ENCODE measurements at regions not wholly inside any gene's neighbourhood (a gene's known extent, or its start where the extent isn't known, plus 50 kb on each side); places are given as distances from the start of the nearest gene placed in this dataset.
"Not testable (repeated sequence)": the region's sequence is repeated elsewhere in the genome, so short reads cannot be mapped to it uniquely, and the experiment has no call there.

- H3K4me3 Mint-ChIP-seq; H3K36me3 Mint-ChIP-seq (ENCODE audit: insufficient read depth); DNase-seq (ENCODE audit: low spot score in 2 of 2); H3K9me3 Mint-ChIP-seq; H3K27me3 Mint-ChIP-seq; H3K4me1 Mint-ChIP-seq; H3K27ac Mint-ChIP-seq (ENCODE audit: low read depth); ATAC-seq (replicated peaks; ENCODE audit: extremely low read depth, poor library complexity, severe bottlenecking): not testable (repeated sequence)
Measured at GRCh38 chr9:40097992-40098391, 742.5 kb downstream of the SPATA31A1 start.

GRCh38 chr9:40106003-40106782 lies 750.7 kb downstream of the SPATA31A1 start:
- peak overlapping the region; percentile 87 for H3K4me3 Mint-ChIP-seq
- H3K27me3 Mint-ChIP-seq; DNase-seq (ENCODE audit: low spot score in 2 of 2); H3K9me3 Mint-ChIP-seq; H3K36me3 Mint-ChIP-seq (ENCODE audit: insufficient read depth); H3K4me1 Mint-ChIP-seq: not testable (repeated sequence)
- peak overlapping the region; percentile 93 for H3K27ac Mint-ChIP-seq (ENCODE audit: low read depth)
- peak; percentile 68 for ATAC-seq (replicated peaks; ENCODE audit: extremely low read depth, poor library complexity, severe bottlenecking)

GRCh38 chr9:40106783-40107248 lies 751.3 kb downstream of the SPATA31A1 start:
- not testable (repeated sequence) for H3K4me1 Mint-ChIP-seq; H3K27ac Mint-ChIP-seq (ENCODE audit: low read depth); ATAC-seq (replicated peaks; ENCODE audit: extremely low read depth, poor library complexity, severe bottlenecking); H3K36me3 Mint-ChIP-seq (ENCODE audit: insufficient read depth); H3K27me3 Mint-ChIP-seq; H3K9me3 Mint-ChIP-seq; DNase-seq (ENCODE audit: low spot score in 2 of 2)
- peak overlapping the region; percentile 44 for H3K4me3 Mint-ChIP-seq

- not testable (repeated sequence) for H3K27ac Mint-ChIP-seq (ENCODE audit: low read depth)
Measured at GRCh38 chr9:40107251-40107650, 751.8 kb downstream of the SPATA31A1 start.

GRCh38 chr9:40108465-40108864 lies 753.0 kb downstream of the SPATA31A1 start:
- peak; percentile 66 for ATAC-seq (replicated peaks; ENCODE audit: extremely low read depth, poor library complexity, severe bottlenecking)
- not testable (repeated sequence) for H3K4me1 Mint-ChIP-seq; H3K27me3 Mint-ChIP-seq; H3K36me3 Mint-ChIP-seq (ENCODE audit: insufficient read depth); H3K27ac Mint-ChIP-seq (ENCODE audit: low read depth); H3K4me3 Mint-ChIP-seq; H3K9me3 Mint-ChIP-seq; DNase-seq (ENCODE audit: low spot score in 2 of 2)

More at GRCh38 chr9:40107251-40107650, 751.8 kb downstream of the SPATA31A1 start:
- H3K36me3 Mint-ChIP-seq (ENCODE audit: insufficient read depth); H3K4me1 Mint-ChIP-seq; H3K27me3 Mint-ChIP-seq; H3K9me3 Mint-ChIP-seq; DNase-seq (ENCODE audit: low spot score in 2 of 2); ATAC-seq (replicated peaks; ENCODE audit: extremely low read depth, poor library complexity, severe bottlenecking): not testable (repeated sequence)
- peak overlapping the region; percentile 44 for H3K4me3 Mint-ChIP-seq

GRCh38 chr9:40110751-40111150 lies 755.3 kb downstream of the SPATA31A1 start:
- not testable (repeated sequence) for H3K4me1 Mint-ChIP-seq; H3K36me3 Mint-ChIP-seq (ENCODE audit: insufficient read depth); H3K27me3 Mint-ChIP-seq; H3K27ac Mint-ChIP-seq (ENCODE audit: low read depth); H3K4me3 Mint-ChIP-seq; ATAC-seq (replicated peaks; ENCODE audit: extremely low read depth, poor library complexity, severe bottlenecking); DNase-seq (ENCODE audit: low spot score in 2 of 2); H3K9me3 Mint-ChIP-seq

GRCh38 chr9:40111571-40111970 lies 756.1 kb downstream of the SPATA31A1 start:
- not testable (repeated sequence) for DNase-seq (ENCODE audit: low spot score in 2 of 2); ATAC-seq (replicated peaks; ENCODE audit: extremely low read depth, poor library complexity, severe bottlenecking); H3K4me1 Mint-ChIP-seq; H3K4me3 Mint-ChIP-seq; H3K27me3 Mint-ChIP-seq; H3K27ac Mint-ChIP-seq (ENCODE audit: low read depth); H3K36me3 Mint-ChIP-seq (ENCODE audit: insufficient read depth); H3K9me3 Mint-ChIP-seq

- not testable (repeated sequence) for H3K4me3 Mint-ChIP-seq; DNase-seq (ENCODE audit: low spot score in 2 of 2); H3K9me3 Mint-ChIP-seq; H3K36me3 Mint-ChIP-seq (ENCODE audit: insufficient read depth); H3K27me3 Mint-ChIP-seq; ATAC-seq (replicated peaks; ENCODE audit: extremely low read depth, poor library complexity, severe bottlenecking); H3K4me1 Mint-ChIP-seq; H3K27ac Mint-ChIP-seq (ENCODE audit: low read depth)
Measured at GRCh38 chr9:40130598-40130997, 775.1 kb downstream of the SPATA31A1 start.

GRCh38 chr9:40169204-40169603 lies 813.7 kb downstream of the SPATA31A1 start:
- not testable (repeated sequence) for H3K27me3 Mint-ChIP-seq; H3K4me3 Mint-ChIP-seq; H3K36me3 Mint-ChIP-seq (ENCODE audit: insufficient read depth); H3K27ac Mint-ChIP-seq (ENCODE audit: low read depth); DNase-seq (ENCODE audit: low spot score in 2 of 2); H3K9me3 Mint-ChIP-seq; H3K4me1 Mint-ChIP-seq
- ATAC-seq (replicated peaks; ENCODE audit: extremely low read depth, poor library complexity, severe bottlenecking): peak; percentile 32

- not testable (repeated sequence) for DNase-seq (ENCODE audit: low spot score in 2 of 2); H3K4me3 Mint-ChIP-seq; H3K27ac Mint-ChIP-seq (ENCODE audit: low read depth); ATAC-seq (replicated peaks; ENCODE audit: extremely low read depth, poor library complexity, severe bottlenecking); H3K4me1 Mint-ChIP-seq; H3K27me3 Mint-ChIP-seq; H3K9me3 Mint-ChIP-seq; H3K36me3 Mint-ChIP-seq (ENCODE audit: insufficient read depth)
Measured at GRCh38 chr9:40173316-40173715, 817.8 kb downstream of the SPATA31A1 start.

GRCh38 chr9:40174035-40174434 lies 818.6 kb downstream of the SPATA31A1 start:
- H3K4me1 Mint-ChIP-seq; DNase-seq (ENCODE audit: low spot score in 2 of 2); H3K9me3 Mint-ChIP-seq; H3K27ac Mint-ChIP-seq (ENCODE audit: low read depth); ATAC-seq (replicated peaks; ENCODE audit: extremely low read depth, poor library complexity, severe bottlenecking); H3K27me3 Mint-ChIP-seq; H3K4me3 Mint-ChIP-seq; H3K36me3 Mint-ChIP-seq (ENCODE audit: insufficient read depth): not testable (repeated sequence)

GRCh38 chr9:40177403-40177802 lies 821.9 kb downstream of the SPATA31A1 start:
- H3K4me1 Mint-ChIP-seq; H3K27ac Mint-ChIP-seq (ENCODE audit: low read depth); H3K36me3 Mint-ChIP-seq (ENCODE audit: insufficient read depth); H3K27me3 Mint-ChIP-seq; H3K4me3 Mint-ChIP-seq; ATAC-seq (replicated peaks; ENCODE audit: extremely low read depth, poor library complexity, severe bottlenecking); DNase-seq (ENCODE audit: low spot score in 2 of 2); H3K9me3 Mint-ChIP-seq: not testable (repeated sequence)

GRCh38 chr9:40191403-40191802 lies 835.9 kb downstream of the SPATA31A1 start:
- not testable (repeated sequence) for H3K27me3 Mint-ChIP-seq; H3K36me3 Mint-ChIP-seq (ENCODE audit: insufficient read depth); H3K4me1 Mint-ChIP-seq; H3K4me3 Mint-ChIP-seq; ATAC-seq (replicated peaks; ENCODE audit: extremely low read depth, poor library complexity, severe bottlenecking); DNase-seq (ENCODE audit: low spot score in 2 of 2); H3K9me3 Mint-ChIP-seq; H3K27ac Mint-ChIP-seq (ENCODE audit: low read depth)
